Nephron progenitor cell (in vitro differentiated cells): ENCODE measurements at regions not wholly inside any gene's neighbourhood (a gene's known extent, or its start where the extent isn't known, plus 50 kb on each side); places are given as distances from the start of the nearest gene placed in this dataset.

Source experiments
- DNase-seq: peaks from one replicate; pipeline ENCODE4 v3.0.0; 2021
- H3K27ac Mint-ChIP-seq: 2 replicates; pipeline ENCODE4 v1.8.0; 2021; ENCODE audit warnings: mild to moderate bottlenecking, moderate library complexity, mixed read lengths
- H3K27me3 Mint-ChIP-seq: 2 replicates; pipeline ENCODE4 v1.8.0; 2021; ENCODE audit warnings: mild to moderate bottlenecking, low read depth, mixed read lengths; ENCODE audit not compliant: poor library complexity
- H3K36me3 Mint-ChIP-seq: 2 replicates; pipeline ENCODE4 v1.8.0; 2021; ENCODE audit warnings: low read depth, mixed read lengths
- H3K4me1 Mint-ChIP-seq: 2 replicates; pipeline ENCODE4 v1.8.0; 2021; ENCODE audit warnings: mixed read lengths
- H3K4me3 Mint-ChIP-seq: 2 replicates; pipeline ENCODE4 v1.8.0; 2021; ENCODE audit warnings: mild to moderate bottlenecking, moderate library complexity, mixed read lengths
- H3K9me3 Mint-ChIP-seq: 2 replicates; pipeline ENCODE4 v1.8.0; 2021; ENCODE audit warnings: mild to moderate bottlenecking, moderate library complexity, mixed read lengths
- CTCF ChIP-seq: fragments of 200-600 bp; sonication (generic); IDR thresholded peaks from 2 replicates; pipeline ENCODE4 v1.5.0; 2021; ENCODE audit warnings: antibody characterized with exemption

GRCh38 chr15:70316059-70316600 lies 218.4 kb upstream of the TLE3 start:
- no peaks in the 10 kb centered on the region for H3K9me3 Mint-ChIP-seq
- H3K4me3 Mint-ChIP-seq = no peak overlapping the region
- TF ChIP-seq CTCF = no peak
- H3K27me3 Mint-ChIP-seq = no peaks in the 10 kb centered on the region
- no peak overlapping the region for H3K27ac Mint-ChIP-seq
- H3K36me3 Mint-ChIP-seq = no peaks in the 10 kb centered on the region
- no peak for DNase-seq
- H3K4me1 Mint-ChIP-seq = peaks cover 22% of the 10 kb centered on the region

GRCh38 chr15:70315431-70315830 lies 217.7 kb upstream of the TLE3 start:
- no peaks in the 10 kb centered on the region for H3K9me3 Mint-ChIP-seq
- no peak for TF ChIP-seq CTCF
- H3K36me3 Mint-ChIP-seq = no peaks in the 10 kb centered on the region
- no peak overlapping the region for H3K27ac Mint-ChIP-seq
- no peaks in the 10 kb centered on the region for H3K27me3 Mint-ChIP-seq
- no peak overlapping the region for H3K4me3 Mint-ChIP-seq
- DNase-seq = no peak
- peaks cover 17% of the 10 kb centered on the region for H3K4me1 Mint-ChIP-seq

GRCh38 chr15:70314688-70315087 lies 217.0 kb upstream of the TLE3 start:
- Mint-ChIP-seq H3K9me3 (no peaks in the 10 kb centered on the region), H3K36me3 (no peaks in the 10 kb centered on the region), H3K27me3 (peaks cover 3% of the 10 kb centered on the region), H3K27ac (no peak overlapping the region), H3K4me3 (no peak overlapping the region), H3K4me1 (peaks cover 15% of the 10 kb centered on the region)
- DNase-seq = no peak
- TF ChIP-seq CTCF = no peak

GRCh38 chr15:70314018-70314354 lies 216.3 kb upstream of the TLE3 start:
- Mint-ChIP-seq H3K9me3 (no peaks in the 10 kb centered on the region), H3K4me3 (no peak overlapping the region), H3K4me1 (peaks cover 13% of the 10 kb centered on the region), H3K36me3 (no peaks in the 10 kb centered on the region), H3K27me3 (peaks cover 10% of the 10 kb centered on the region), H3K27ac (no peak overlapping the region)
- no peak for TF ChIP-seq CTCF
- no peak for DNase-seq

- no peak overlapping the region for H3K27ac Mint-ChIP-seq
- no peaks in the 10 kb centered on the region for H3K36me3 Mint-ChIP-seq
- TF ChIP-seq CTCF = no peak
- no peak overlapping the region for H3K4me3 Mint-ChIP-seq
- no peaks in the 10 kb centered on the region for H3K9me3 Mint-ChIP-seq
- peaks cover 12% of the 10 kb centered on the region for H3K4me1 Mint-ChIP-seq
- peaks cover 15% of the 10 kb centered on the region for H3K27me3 Mint-ChIP-seq
- no peak for DNase-seq
Observed at GRCh38 chr15:70313099-70314017, 215.6 kb upstream of the TLE3 start.

GRCh38 chr15:70311821-70312220 lies 214.1 kb upstream of the TLE3 start:
- Mint-ChIP-seq H3K4me1 (peaks cover 14% of the 10 kb centered on the region), H3K36me3 (no peaks in the 10 kb centered on the region), H3K9me3 (no peaks in the 10 kb centered on the region), H3K27ac (no peak overlapping the region), H3K27me3 (peaks cover 21% of the 10 kb centered on the region), H3K4me3 (no peak overlapping the region)
- no peak for TF ChIP-seq CTCF
- no peak for DNase-seq
